OCI-LY7 (cell line): ENCODE measurements at regions not wholly inside any gene's neighbourhood (a gene's known extent, or its start where the extent isn't known, plus 50 kb on each side); places are given as distances from the start of the nearest gene placed in this dataset.

Source experiments
- BruUV-seq: library from RNA; stranded (reverse); fragments of 400-500 nt; replicated peaks from 2 replicates; lab custom pipeline; 2021; lab: Mats Ljungman, UMichigan
- CTCF ChIA-PET: fragments of 300-600 bp; sonication (Branson Sonifier 250); formaldehyde crosslinking; loops from one replicate; lab custom pipeline; 2022; ENCODE audit warnings: antibody characterized with exemption; ENCODE audit not compliant: unreplicated experiment; lab: Charles Lee
- POLR2A ChIA-PET: fragments of 300-600 bp; sonication (Branson Sonifier 250); formaldehyde crosslinking; loops from one replicate; lab custom pipeline; 2022; ENCODE audit warnings: antibody characterized with exemption; lab: Charles Lee
- DNase-seq: peaks from one replicate; pipeline ENCODE4 v3.0.0-alpha.2; 2015; ENCODE audit warnings: low spot score
- H2AFZ ChIP-seq: fragments of 200-600 bp; sonication (generic), shearing (Covaris generic); 2 replicates; pipeline ENCODE4 v1.6.1; 2014; ENCODE audit warnings: mild to moderate bottlenecking, antibody characterized with exemption, low read length, moderate library complexity
- H3K27ac ChIP-seq: fragments of 200-600 bp; sonication (generic); 2 replicates; pipeline ENCODE4 v1.5.1; 2014; ENCODE audit warnings: mixed run types, low read depth, mild to moderate bottlenecking, moderate library complexity, low read length, inconsistent platforms; ENCODE audit not compliant: poor library complexity, severe bottlenecking
- H3K36me3 ChIP-seq: fragments of 200-600 bp; sonication (generic); 2 replicates; pipeline ENCODE4 v1.6.1; 2014; ENCODE audit warnings: mild to moderate bottlenecking, antibody characterized with exemption, low read length, moderate library complexity, mixed read lengths; ENCODE audit not compliant: insufficient read depth
- H3K4me1 ChIP-seq: fragments of 200-600 bp; sonication (generic); 2 replicates; pipeline ENCODE4 v1.5.1; 2014; ENCODE audit warnings: mild to moderate bottlenecking, low read length; ENCODE audit not compliant: insufficient read depth, poor library complexity, severe bottlenecking
- H3K4me2 ChIP-seq: fragments of 200-600 bp; sonication (generic); 2 replicates; pipeline ENCODE4 v1.6.1; 2014; ENCODE audit warnings: mild to moderate bottlenecking, low read length
- H3K4me3 ChIP-seq: fragments of 200-600 bp; sonication (generic); 2 replicates; pipeline ENCODE4 v1.5.1; 2014; ENCODE audit warnings: mild to moderate bottlenecking, low read depth, low read length; ENCODE audit not compliant: poor library complexity, severe bottlenecking
- H3K79me2 ChIP-seq: fragments of 200-600 bp; sonication (generic); 2 replicates; pipeline ENCODE4 v1.6.1; 2016; ENCODE audit warnings: low read depth, mild to moderate bottlenecking, low read length, moderate library complexity, mixed read lengths; ENCODE audit not compliant: insufficient read depth
- H3K9me2 ChIP-seq: fragments of 200-600 bp; sonication (generic); 2 replicates; pipeline ENCODE4 v1.6.1; 2016; ENCODE audit warnings: mild to moderate bottlenecking, low read length, mixed read lengths; ENCODE audit not compliant: insufficient read depth
- H3K9me3 ChIP-seq: fragments of 200-600 bp; sonication (generic); 2 replicates; pipeline ENCODE4 v1.6.1; 2014; ENCODE audit warnings: mild to moderate bottlenecking, mixed run types, low read length, mixed read lengths
- H4K20me1 ChIP-seq: fragments of 200-600 bp; sonication (generic); 2 replicates; pipeline ENCODE4 v1.6.1; 2014; ENCODE audit warnings: mild to moderate bottlenecking, antibody characterized with exemption, low read length, moderate library complexity, mixed read lengths; ENCODE audit not compliant: insufficient read depth
- CTCF ChIP-seq: fragments of 200-600 bp; sonication (generic); conservative IDR thresholded peaks from 2 replicates; pipeline ENCODE4 v1.5.1; 2014; ENCODE audit warnings: mild to moderate bottlenecking, antibody characterized with exemption, low read length, moderate library complexity, mixed read lengths
- EZH2phosphoT487 ChIP-seq: fragments of 200-600 bp; sonication (generic); IDR thresholded peaks from 2 replicates; pipeline ENCODE4 v1.6.1; 2018; ENCODE audit warnings: low read depth, borderline replicate concordance, mild to moderate bottlenecking, mixed run types, antibody characterized with exemption, low read length, moderate library complexity, mixed read lengths
- intact Hi-C: fragments of 100-400 bp; cut with micrococcal nuclease; formaldehyde crosslinking; loops from one replicate; pipeline ENCODE4 v1.10.0; 2022; ENCODE audit not compliant: unreplicated experiment

- ChIA-PET CTCF (no interaction called here), POLR2A (interaction anchor here (0.6 kb wide), 1 partner anchor 16 kb away, joined by 3 read pairs; no protein-coding TSS in a partner anchor)
- Histone ChIP-seq H3K9me3 (no peaks in the 10 kb centered on the region), H2AFZ (no peak overlapping the region), H3K4me3 (no peak overlapping the region), H3K79me2 (no peaks in the 10 kb centered on the region), H3K36me3 (no peaks in the 10 kb centered on the region), H3K27ac (no peak overlapping the region), H4K20me1 (no peaks in the 10 kb centered on the region), H3K4me1 (no peaks in the 10 kb centered on the region), H3K9me2 (no peaks in the 10 kb centered on the region), H3K4me2 (no peak overlapping the region)
- TF ChIP-seq CTCF (no peak), EZH2phosphoT487 (no peak)
- BruUV-seq: no TSS peak
- intact Hi-C loops: no loop called here
- no peak for DNase-seq
Measured at GRCh38 chr18:55111271-55111670, 152.0 kb upstream of the CCDC68 start.

- H3K4me2 ChIP-seq: no peak overlapping the region
- intact Hi-C loops: no loop called here
- no peak overlapping the region for H3K27ac ChIP-seq
- no peaks in the 10 kb centered on the region for H3K9me3 ChIP-seq
- H4K20me1 ChIP-seq: no peaks in the 10 kb centered on the region
- no peaks in the 10 kb centered on the region for H3K4me1 ChIP-seq
- ChIA-PET POLR2A (no interaction called here), CTCF (no interaction called here)
- DNase-seq: no peak
- H3K79me2 ChIP-seq: no peaks in the 10 kb centered on the region
- no peak overlapping the region for H3K4me3 ChIP-seq
- TF ChIP-seq EZH2phosphoT487: no peak
- TF ChIP-seq CTCF: no peak
- no TSS peak for BruUV-seq
- no peaks in the 10 kb centered on the region for H3K36me3 ChIP-seq
- no peak overlapping the region for H2AFZ ChIP-seq
- no peaks in the 10 kb centered on the region for H3K9me2 ChIP-seq
Measured at GRCh38 chr18:55110436-55110835, 151.2 kb upstream of the CCDC68 start.

- no peaks in the 10 kb centered on the region for H4K20me1 ChIP-seq
- no peaks in the 10 kb centered on the region for H3K4me1 ChIP-seq
- ChIA-PET CTCF (no interaction called here), POLR2A (no interaction called here)
- no peaks in the 10 kb centered on the region for H3K9me3 ChIP-seq
- H3K4me2 ChIP-seq: no peak overlapping the region
- no peaks in the 10 kb centered on the region for H3K9me2 ChIP-seq
- no peak for TF ChIP-seq CTCF
- TF ChIP-seq EZH2phosphoT487: no peak
- BruUV-seq: no TSS peak
- no peaks in the 10 kb centered on the region for H3K79me2 ChIP-seq
- intact Hi-C loops: no loop called here
- no peak overlapping the region for H3K4me3 ChIP-seq
- no peak overlapping the region for H2AFZ ChIP-seq
- H3K27ac ChIP-seq: no peak overlapping the region
- H3K36me3 ChIP-seq: no peaks in the 10 kb centered on the region
- no peak for DNase-seq
Measured at GRCh38 chr18:55109818-55110414, 150.7 kb upstream of the CCDC68 start.
